AG10803 (cell line): ENCODE measurements at regions not wholly inside any gene's neighbourhood (a gene's known extent, or its start where the extent isn't known, plus 50 kb on each side); places are given as distances from the start of the nearest gene placed in this dataset.

Experiments
- DNase-seq: peaks from one replicate; pipeline ENCODE4 v3.0.0; 2010; ENCODE audit warnings: low read depth
- H3K4me3 ChIP-seq: 2 replicates; pipeline ENCODE4 v1.5.1; 2011; ENCODE audit warnings: mild to moderate bottlenecking, low read length, control low read depth
- TF ChIP-seq, protein P1 (sequence below): conservative IDR thresholded peaks from 2 replicates; pipeline ENCODE4 v1.5.1; 2011; ENCODE audit warnings: mild to moderate bottlenecking, low read length, control low read depth, inconsistent platforms

DNA sequence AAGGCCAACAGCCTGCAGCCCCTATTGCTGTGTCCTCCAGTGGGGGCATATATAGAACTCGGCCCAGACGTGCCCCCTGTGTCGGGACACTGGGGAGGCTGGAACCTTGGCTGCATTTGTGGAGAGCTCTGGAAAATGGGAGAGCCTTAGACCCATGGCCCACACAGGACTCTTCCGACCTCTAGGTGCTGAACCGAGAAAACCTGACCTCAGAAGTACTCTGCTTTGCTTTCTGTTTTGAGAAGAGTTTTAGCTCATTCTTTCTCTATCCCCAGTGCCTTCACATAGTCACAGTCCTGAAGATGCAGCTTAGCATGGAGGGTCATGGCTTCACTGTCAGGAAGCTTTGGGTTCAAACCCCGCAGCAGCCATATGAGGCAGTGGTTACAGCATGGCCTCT is 271.8 kb upstream of the B3GAT1 start:
- no peak overlapping the region for H3K4me3 ChIP-seq
- no peak for DNase-seq
- TF ChIP-seq, protein P1, sequence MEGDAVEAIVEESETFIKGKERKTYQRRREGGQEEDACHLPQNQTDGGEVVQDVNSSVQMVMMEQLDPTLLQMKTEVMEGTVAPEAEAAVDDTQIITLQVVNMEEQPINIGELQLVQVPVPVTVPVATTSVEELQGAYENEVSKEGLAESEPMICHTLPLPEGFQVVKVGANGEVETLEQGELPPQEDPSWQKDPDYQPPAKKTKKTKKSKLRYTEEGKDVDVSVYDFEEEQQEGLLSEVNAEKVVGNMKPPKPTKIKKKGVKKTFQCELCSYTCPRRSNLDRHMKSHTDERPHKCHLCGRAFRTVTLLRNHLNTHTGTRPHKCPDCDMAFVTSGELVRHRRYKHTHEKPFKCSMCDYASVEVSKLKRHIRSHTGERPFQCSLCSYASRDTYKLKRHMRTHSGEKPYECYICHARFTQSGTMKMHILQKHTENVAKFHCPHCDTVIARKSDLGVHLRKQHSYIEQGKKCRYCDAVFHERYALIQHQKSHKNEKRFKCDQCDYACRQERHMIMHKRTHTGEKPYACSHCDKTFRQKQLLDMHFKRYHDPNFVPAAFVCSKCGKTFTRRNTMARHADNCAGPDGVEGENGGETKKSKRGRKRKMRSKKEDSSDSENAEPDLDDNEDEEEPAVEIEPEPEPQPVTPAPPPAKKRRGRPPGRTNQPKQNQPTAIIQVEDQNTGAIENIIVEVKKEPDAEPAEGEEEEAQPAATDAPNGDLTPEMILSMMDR = no peak

DNA sequence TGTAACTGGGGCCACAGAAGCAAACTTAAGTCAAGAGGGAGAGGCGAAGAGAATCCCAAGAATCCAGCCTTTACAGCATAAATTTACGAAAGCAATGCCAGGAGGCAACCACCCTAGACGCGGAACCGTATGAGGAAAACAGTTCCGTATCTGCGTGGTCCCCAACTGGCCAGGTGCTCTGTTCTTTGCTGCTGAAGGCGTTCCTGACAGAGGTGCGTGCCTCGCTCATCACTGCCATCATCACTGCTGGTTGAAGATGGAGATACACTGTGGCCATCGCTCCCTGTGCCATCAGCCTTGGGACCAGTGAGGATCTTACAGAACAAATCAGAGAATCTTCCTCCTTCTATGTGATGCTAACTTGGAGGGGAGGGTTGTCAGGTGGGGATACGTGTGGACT is 270.5 kb upstream of the B3GAT1 start:
- no peak overlapping the region for H3K4me3 ChIP-seq
- no peak for DNase-seq
- TF ChIP-seq, protein P1 = no peak

DNA sequence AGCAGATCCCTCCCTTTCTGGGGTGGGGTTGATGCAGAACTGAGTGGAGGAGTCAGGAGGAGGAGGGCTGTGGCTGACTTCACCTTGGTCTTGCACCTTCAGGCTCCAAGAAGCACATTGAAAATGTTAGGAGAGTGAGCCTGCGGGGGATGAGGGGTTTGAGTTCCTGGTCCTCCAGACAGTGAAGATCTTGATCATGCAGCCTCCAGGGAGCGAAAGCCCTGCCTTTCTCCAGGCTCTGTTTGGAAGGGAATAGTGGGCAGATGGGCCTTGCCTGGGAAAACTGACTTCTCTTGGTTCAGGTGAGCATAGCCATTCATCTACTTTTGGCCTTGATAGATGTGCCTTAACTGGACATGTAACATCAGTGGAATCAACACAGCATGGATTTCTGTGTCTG is 267.6 kb upstream of the B3GAT1 start:
- TF ChIP-seq, protein P1 = no peak
- no peak for DNase-seq
- no peak overlapping the region for H3K4me3 ChIP-seq

DNA sequence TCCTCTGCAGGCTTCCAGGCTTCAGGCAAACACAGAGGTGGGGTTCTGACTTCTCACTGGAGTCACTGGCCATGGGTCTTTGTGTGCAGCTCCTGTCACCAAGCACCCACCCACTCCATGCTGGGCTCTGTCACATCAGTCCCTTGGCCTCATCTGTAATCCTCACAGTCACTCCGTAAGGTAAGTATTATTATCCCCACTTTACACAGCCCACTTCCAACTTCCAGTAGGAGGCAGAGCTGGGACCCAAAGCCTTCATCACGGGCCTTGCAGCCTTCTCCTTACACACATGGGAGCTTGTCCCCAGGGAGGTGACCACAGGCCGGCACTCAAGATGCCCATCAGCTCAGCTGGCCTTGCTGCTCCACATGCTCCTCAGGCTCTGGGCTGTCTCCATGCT is 266.7 kb upstream of the B3GAT1 start:
- TF ChIP-seq, protein P1 = no peak
- no peak overlapping the region for H3K4me3 ChIP-seq
- DNase-seq = no peak

DNA sequence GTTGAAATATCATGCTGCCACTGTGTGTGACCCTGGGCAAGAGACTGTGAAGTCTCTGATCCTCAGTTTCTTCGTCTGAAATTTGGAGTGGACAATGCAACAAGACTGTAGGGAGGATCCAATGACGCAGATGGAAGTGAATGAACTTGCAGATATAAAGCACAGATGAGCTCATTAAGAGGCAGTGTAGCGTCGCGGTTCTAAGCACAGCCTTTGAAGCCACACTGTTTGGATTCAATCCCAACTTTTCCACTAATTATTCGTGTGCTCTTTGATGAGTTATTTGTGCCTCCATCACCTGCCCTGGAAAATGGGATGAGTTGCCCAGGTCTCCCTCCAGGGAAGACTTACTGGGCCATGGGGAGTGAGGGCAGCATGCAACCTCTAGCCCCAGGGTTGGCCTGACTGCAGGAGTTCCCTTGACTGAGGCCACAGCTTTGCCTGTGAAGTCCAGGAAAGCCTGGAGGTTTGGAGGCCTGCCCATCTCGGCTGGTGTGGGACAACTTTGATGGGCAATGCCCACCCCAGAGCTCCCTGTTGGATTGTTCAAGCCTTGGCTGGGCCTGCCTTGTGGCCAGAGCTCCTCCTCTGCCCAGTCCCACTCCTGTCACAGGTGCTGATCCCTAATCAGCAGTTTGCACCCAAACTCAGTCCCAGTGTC is 266.0 kb upstream of the B3GAT1 start:
- no peak for DNase-seq
- H3K4me3 ChIP-seq = no peak overlapping the region
- TF ChIP-seq, protein P1 = no peak

DNA sequence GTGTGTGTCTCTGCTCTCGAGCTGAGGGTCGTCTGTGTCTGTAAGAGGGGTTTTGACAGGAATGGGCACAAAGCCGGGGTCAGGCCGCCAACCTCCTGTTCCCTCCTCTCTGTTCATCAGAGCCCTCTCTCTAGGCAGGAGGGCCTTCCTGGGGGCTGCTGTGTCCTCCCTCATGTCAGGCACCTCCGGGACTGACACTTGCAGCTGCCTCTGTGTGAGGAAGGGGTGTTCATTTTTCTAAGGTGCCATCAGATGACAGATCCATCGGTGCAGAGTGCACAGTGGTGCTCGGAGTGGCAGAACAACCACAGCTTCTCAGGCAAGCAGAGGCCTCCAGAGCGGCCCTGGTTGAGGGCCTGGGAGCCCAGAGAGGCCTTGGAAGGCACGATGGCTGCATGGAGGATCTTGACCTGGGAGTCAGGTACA is 265.4 kb upstream of the B3GAT1 start:
- DNase-seq = no peak
- H3K4me3 ChIP-seq = no peak overlapping the region
- TF ChIP-seq, protein P1 = no peak

DNA sequence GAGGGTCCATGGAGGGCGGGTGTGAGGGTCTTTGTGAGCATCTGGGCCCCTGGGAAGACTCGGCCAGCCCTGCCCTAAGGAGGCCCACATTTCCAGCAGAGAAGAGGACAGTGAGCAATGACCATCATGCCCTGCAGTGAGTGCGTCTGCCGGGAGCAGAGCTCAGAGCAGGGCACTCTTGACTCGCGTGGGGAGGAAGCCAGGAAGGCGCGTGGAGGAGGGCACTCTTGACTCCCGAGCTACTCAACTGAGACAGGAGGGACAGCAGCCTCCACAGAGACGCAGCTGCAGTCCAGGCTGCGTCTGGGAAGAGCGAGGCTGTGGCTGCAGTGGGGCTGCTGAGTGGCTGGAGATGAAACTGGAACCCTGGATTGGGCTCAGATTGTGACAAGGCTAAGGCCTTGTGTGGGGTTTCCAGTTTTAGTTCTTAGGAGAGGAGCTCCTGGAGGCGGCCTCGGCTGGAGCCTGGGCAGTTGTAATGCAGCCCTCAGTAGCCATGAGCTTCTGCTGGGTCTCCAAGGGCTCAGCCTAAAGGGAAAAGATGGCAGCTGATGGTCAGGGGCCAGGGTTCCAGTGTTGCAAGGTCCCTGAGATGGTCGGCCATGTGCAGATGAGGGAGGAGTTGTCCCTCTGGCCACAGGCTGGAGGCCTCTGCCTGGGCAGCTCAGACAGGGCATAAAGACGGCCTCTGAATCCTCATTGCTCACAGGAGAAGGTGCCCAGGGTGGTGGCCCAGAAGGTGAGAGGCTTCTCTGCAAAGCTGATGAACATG is 264.7 kb upstream of the B3GAT1 start:
- TF ChIP-seq, protein P1 = no peak
- H3K4me3 ChIP-seq = no peak overlapping the region
- no peak for DNase-seq
